ENCODE measurements at regions not wholly inside any gene's neighbourhood (a gene's known extent, or its start where the extent isn't known, plus 50 kb on each side); places are given as distances from the start of the nearest gene placed in this dataset.
A peak's percentile ranks its signal among the peaks of the same experiment; 100 is the strongest.
"Not testable (repeated sequence)": the region's sequence is repeated elsewhere in the genome, so short reads cannot be mapped to it uniquely, and the experiment has no call there.

GRCh38 chr14:22492622-22493542, 96.1 kb downstream of the DAD1 start:
- no peaks in the 10 kb centered on the region for H3K36me3 ChIP-seq
- TF ChIP-seq POLR2AphosphoS5 (IDR thresholded peaks at IDR 0.05) (no peak), POLR2A (IDR thresholded peaks at IDR 0.05) (no peak), CTCF (IDR thresholded peaks at IDR 0.05) (no peak)
- DNase-seq (ENCODE audit: low spot score in 2 of 2): no peak
- intact Hi-C loops (cut with DNase I; ENCODE audit: low total_unique reads): no loop called here
- H3K9me3 ChIP-seq: no peaks in the 10 kb centered on the region
- H3K27ac ChIP-seq: peak overlapping the region in 1 of 2 donors; percentile 19
- no peaks in the 10 kb centered on the region for H3K4me1 ChIP-seq
- no peaks in the 10 kb centered on the region for H3K27me3 ChIP-seq
- no peak overlapping the region for H3K4me3 ChIP-seq

- Histone ChIP-seq H3K36me3 (no peaks in the 10 kb centered on the region), H3K4me3 (no peak overlapping the region), H3K27me3 (no peaks in the 10 kb centered on the region), H3K27ac (peak overlapping the region in 1 of 2 donors; percentile 55), H3K9me3 (no peaks in the 10 kb centered on the region), H3K4me1 (no peaks in the 10 kb centered on the region)
- intact Hi-C loops (cut with DNase I; ENCODE audit: low total_unique reads): no loop called here
- TF ChIP-seq CTCF (IDR thresholded peaks at IDR 0.05): no peak
- no peak for TF ChIP-seq POLR2AphosphoS5 (IDR thresholded peaks at IDR 0.05)
- TF ChIP-seq POLR2A (IDR thresholded peaks at IDR 0.05): no peak
- DNase-seq (ENCODE audit: low spot score in 2 of 2): no peak
Observed at GRCh38 chr14:22491683-22492621, 97.1 kb downstream of the DAD1 start.

- intact Hi-C loops (cut with DNase I; ENCODE audit: low total_unique reads); H3K27ac ChIP-seq; H3K4me1 ChIP-seq; H3K9me3 ChIP-seq; H3K4me3 ChIP-seq; H3K36me3 ChIP-seq; H3K27me3 ChIP-seq; DNase-seq (ENCODE audit: low spot score in 2 of 2): not testable (repeated sequence)
Observed at GRCh38 chr14:22491053-22491452, 98.0 kb downstream of the DAD1 start.

- DNase-seq (ENCODE audit: low spot score in 2 of 2): no peak
- peak overlapping the region in 1 of 2 donors; percentile 7 for H3K27ac ChIP-seq
Observed at GRCh38 chr14:22489957-22490950, 98.8 kb downstream of the DAD1 start.

More at GRCh38 chr14:22489957-22490950, 98.8 kb downstream of the DAD1 start:
- H3K4me1 ChIP-seq: no peaks in the 10 kb centered on the region
- no peaks in the 10 kb centered on the region for H3K9me3 ChIP-seq
- intact Hi-C loops (cut with DNase I; ENCODE audit: low total_unique reads): loop anchor here (10.0 kb wide), 2 partner anchors 65 to 1585 kb away; partner anchors contain the start of gene CPNE6
- no peak overlapping the region for H3K4me3 ChIP-seq
- H3K27me3 ChIP-seq: no peaks in the 10 kb centered on the region
- TF ChIP-seq CTCF (IDR thresholded peaks at IDR 0.05) (no peak), POLR2A (IDR thresholded peaks at IDR 0.05) (no peak), POLR2AphosphoS5 (IDR thresholded peaks at IDR 0.05) (no peak)
- H3K36me3 ChIP-seq: no peaks in the 10 kb centered on the region
